Osteoblast (primary cell): ENCODE measurements at regions not wholly inside any gene's neighbourhood (a gene's known extent, or its start where the extent isn't known, plus 50 kb on each side); places are given as distances from the start of the nearest gene placed in this dataset.

ENCODE experiments used
- DNase-seq: peaks from one replicate; pipeline ENCODE4 v3.0.0; 2011; ENCODE audit warnings: low spot score, mixed read lengths; ENCODE audit not compliant: insufficient read length; ENCODE audit errors: missing footprints
- H2AFZ ChIP-seq: 2 replicates; pipeline ENCODE4 v1.6.0; 2011; ENCODE audit warnings: mild to moderate bottlenecking, low read length
- H3K27ac ChIP-seq: 2 replicates; pipeline ENCODE4 v1.5.1; 2011; ENCODE audit warnings: mild to moderate bottlenecking, low read depth, low read length, moderate library complexity
- H3K27me3 ChIP-seq: 2 replicates; pipeline ENCODE4 v1.6.0; 2012; ENCODE audit warnings: mild to moderate bottlenecking, control low read depth, inconsistent platforms, low read length, moderate library complexity; ENCODE audit not compliant: insufficient read depth
- H3K36me3 ChIP-seq: 2 replicates; pipeline ENCODE4 v1.5.1; 2011; ENCODE audit warnings: mild to moderate bottlenecking, low read length, control low read depth, moderate library complexity; ENCODE audit not compliant: insufficient read depth
- H3K4me1 ChIP-seq: 2 replicates; pipeline ENCODE4 v1.5.1; 2011; ENCODE audit warnings: mild to moderate bottlenecking, low read length, control low read depth, moderate library complexity; ENCODE audit not compliant: insufficient read depth
- H3K4me2 ChIP-seq: 2 replicates; pipeline ENCODE4 v1.6.0; 2011; ENCODE audit warnings: mild to moderate bottlenecking, low read length; ENCODE audit not compliant: insufficient read depth
- H3K4me3 ChIP-seq: fragments of 200-600 bp; sonication (generic); 3 replicates; pipeline ENCODE4 v1.5.1; 2012; ENCODE audit warnings: mild to moderate bottlenecking, low read length, inconsistent platforms; ENCODE audit not compliant: insufficient read depth
- H3K79me2 ChIP-seq: 2 replicates; pipeline ENCODE4 v1.6.0; 2012; ENCODE audit warnings: mild to moderate bottlenecking, low read length, control low read depth, inconsistent platforms; ENCODE audit not compliant: insufficient read depth
- H3K9me3 ChIP-seq: 2 replicates; pipeline ENCODE4 v1.5.1; 2011; ENCODE audit warnings: low read depth, low read length, control low read depth
- H4K20me1 ChIP-seq: 2 replicates; pipeline ENCODE4 v1.6.0; 2012; ENCODE audit warnings: mild to moderate bottlenecking, low read length, control low read depth; ENCODE audit not compliant: insufficient read depth
- TF ChIP-seq, protein P1 (sequence below): IDR thresholded peaks from 2 replicates; pipeline ENCODE4 v1.5.1; 2011; ENCODE audit warnings: mild to moderate bottlenecking, low read depth, low read length, moderate library complexity; ENCODE audit errors: extremely low read depth

DNA sequence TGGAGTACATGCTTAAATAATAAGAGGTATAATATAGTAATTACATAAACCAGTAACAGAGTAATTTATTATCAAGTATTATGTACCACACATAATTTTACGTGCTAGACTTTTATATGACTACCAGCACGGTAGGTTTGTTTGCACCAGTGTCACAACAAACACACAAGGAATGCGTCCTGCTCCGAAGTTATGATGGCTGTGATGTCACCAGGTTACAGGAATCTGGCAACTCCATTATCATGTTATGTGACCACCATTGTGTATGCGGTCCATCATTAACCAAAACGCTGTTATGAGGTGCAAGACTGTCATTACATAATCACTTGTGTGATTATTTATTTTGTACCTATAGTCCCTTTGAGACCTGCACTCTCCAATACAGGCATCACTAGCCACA lies 235.2 kb upstream of the PMEPA1 start:
- Histone ChIP-seq H2AFZ (no peak overlapping the region), H3K4me3 (no peak overlapping the region), H3K4me2 (no peak overlapping the region), H4K20me1 (no peaks in the 10 kb centered on the region), H3K79me2 (no peaks in the 10 kb centered on the region), H3K27ac (no peak overlapping the region), H3K27me3 (no peaks in the 10 kb centered on the region), H3K36me3 (no peaks in the 10 kb centered on the region), H3K4me1 (peaks cover 17% of the 10 kb centered on the region), H3K9me3 (no peaks in the 10 kb centered on the region)
- no peak for DNase-seq
- TF ChIP-seq, protein P1, sequence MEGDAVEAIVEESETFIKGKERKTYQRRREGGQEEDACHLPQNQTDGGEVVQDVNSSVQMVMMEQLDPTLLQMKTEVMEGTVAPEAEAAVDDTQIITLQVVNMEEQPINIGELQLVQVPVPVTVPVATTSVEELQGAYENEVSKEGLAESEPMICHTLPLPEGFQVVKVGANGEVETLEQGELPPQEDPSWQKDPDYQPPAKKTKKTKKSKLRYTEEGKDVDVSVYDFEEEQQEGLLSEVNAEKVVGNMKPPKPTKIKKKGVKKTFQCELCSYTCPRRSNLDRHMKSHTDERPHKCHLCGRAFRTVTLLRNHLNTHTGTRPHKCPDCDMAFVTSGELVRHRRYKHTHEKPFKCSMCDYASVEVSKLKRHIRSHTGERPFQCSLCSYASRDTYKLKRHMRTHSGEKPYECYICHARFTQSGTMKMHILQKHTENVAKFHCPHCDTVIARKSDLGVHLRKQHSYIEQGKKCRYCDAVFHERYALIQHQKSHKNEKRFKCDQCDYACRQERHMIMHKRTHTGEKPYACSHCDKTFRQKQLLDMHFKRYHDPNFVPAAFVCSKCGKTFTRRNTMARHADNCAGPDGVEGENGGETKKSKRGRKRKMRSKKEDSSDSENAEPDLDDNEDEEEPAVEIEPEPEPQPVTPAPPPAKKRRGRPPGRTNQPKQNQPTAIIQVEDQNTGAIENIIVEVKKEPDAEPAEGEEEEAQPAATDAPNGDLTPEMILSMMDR, result no peak

DNA sequence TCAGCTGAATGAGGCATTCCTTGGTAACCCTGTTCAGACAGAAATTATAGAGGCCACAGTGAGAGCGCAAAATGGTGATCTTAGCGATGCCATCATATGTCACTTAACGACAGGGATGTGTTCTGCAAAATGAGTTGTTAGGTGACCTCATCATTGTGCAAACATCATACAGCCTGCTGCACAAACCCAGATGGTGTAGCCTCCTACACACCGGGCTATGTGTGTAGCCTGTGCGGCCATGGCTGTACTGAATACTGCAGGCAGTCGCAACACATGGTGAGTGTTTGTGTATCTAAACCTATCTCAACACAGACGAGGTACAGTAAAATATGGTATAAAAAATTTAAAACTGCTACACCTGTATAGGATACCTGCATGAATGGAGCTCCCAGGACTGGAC lies 234.1 kb upstream of the PMEPA1 start:
- Histone ChIP-seq H3K4me3 (no peak overlapping the region), H3K4me1 (peaks cover 17% of the 10 kb centered on the region), H3K9me3 (no peaks in the 10 kb centered on the region), H3K27ac (no peak overlapping the region), H3K36me3 (no peaks in the 10 kb centered on the region), H3K27me3 (no peaks in the 10 kb centered on the region), H3K4me2 (no peak overlapping the region), H3K79me2 (no peaks in the 10 kb centered on the region), H2AFZ (no peak overlapping the region), H4K20me1 (no peaks in the 10 kb centered on the region)
- TF ChIP-seq, protein P1, result no peak
- no peak for DNase-seq

DNA sequence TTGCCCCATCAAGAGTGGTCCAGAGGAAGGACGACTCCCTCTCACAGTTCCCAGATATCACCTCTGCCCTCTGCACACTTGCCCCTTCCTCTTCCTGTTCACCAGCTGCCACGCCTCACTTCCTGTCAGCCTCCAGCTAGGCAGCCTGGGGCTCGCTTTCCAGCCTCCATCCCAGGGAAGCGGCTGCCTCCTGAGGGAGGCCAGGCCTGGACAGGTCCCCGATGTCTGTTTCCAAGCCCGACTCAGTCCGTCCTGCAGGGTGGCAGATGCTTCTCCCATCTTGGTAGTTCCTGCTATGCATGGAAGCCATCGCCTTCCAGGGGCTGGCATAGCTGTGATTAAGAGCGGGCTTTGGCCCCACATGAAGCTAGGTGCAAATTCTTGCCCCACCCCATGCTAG lies 233.5 kb upstream of the PMEPA1 start:
- H3K79me2 ChIP-seq, result no peaks in the 10 kb centered on the region
- H3K27me3 ChIP-seq, result no peaks in the 10 kb centered on the region
- no peaks in the 10 kb centered on the region for H3K9me3 ChIP-seq
- H2AFZ ChIP-seq, result no peak overlapping the region
- peaks cover 13% of the 10 kb centered on the region for H3K4me1 ChIP-seq
- DNase-seq, result no peak
- H3K4me2 ChIP-seq, result no peak overlapping the region
- H3K36me3 ChIP-seq, result no peaks in the 10 kb centered on the region
- no peak overlapping the region for H3K27ac ChIP-seq
- TF ChIP-seq, protein P1, result no peak
- H3K4me3 ChIP-seq, result no peak overlapping the region
- H4K20me1 ChIP-seq, result no peaks in the 10 kb centered on the region

DNA sequence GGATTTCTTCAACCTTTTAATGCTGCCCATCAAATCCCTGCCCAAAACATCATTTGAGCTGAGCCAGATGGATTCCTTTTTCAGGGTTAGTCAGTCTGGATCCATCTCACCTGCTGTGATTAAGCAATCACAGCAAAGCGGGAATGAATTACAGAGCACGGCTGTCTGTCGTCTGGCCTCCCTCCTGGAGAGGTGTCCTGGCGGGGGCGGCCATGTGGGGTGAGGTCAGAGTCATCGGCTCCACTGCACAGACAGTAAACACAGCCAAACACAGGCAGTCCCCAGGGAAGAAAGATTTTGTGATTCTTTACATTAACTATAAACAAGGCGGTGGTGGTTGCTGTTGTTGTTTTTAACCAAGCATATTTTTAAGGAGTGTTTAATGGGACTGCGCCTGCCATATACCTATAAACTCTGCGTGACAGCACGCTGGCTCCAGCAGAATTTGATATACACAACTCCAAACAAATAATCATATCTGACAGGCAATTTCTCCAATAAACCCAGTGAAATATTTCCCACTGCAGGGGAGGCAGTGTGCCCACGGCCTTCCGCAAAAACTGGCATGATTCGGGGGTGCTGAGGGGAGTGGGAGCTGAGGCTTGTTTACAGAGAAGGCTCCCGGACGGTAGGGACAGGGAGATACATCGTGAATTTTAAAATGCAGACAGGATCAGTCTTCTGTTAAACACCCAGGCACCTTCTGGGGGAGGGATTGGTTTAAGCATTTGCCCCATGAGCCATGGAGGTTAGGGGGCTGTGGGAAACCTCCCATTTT lies 232.0 kb upstream of the PMEPA1 start:
- no peaks in the 10 kb centered on the region for H3K36me3 ChIP-seq
- peaks cover 9% of the 10 kb centered on the region for H3K4me1 ChIP-seq
- H3K4me3 ChIP-seq, result no peak overlapping the region
- H3K4me2 ChIP-seq, result no peak overlapping the region
- no peaks in the 10 kb centered on the region for H4K20me1 ChIP-seq
- TF ChIP-seq, protein P1, result no peak
- H3K27me3 ChIP-seq, result no peaks in the 10 kb centered on the region
- H3K79me2 ChIP-seq, result no peaks in the 10 kb centered on the region
- no peak overlapping the region for H3K27ac ChIP-seq
- H3K9me3 ChIP-seq, result no peaks in the 10 kb centered on the region
- no peak overlapping the region for H2AFZ ChIP-seq
- no peak for DNase-seq
